Neural cell (in vitro differentiated cells): ENCODE measurements at regions not wholly inside any gene's neighbourhood (a gene's known extent, or its start where the extent isn't known, plus 50 kb on each side); places are given as distances from the start of the nearest gene placed in this dataset.

ENCODE experiments used
- EZH2 ChIP-seq: fragments of 200-600, 300-800 bp; shearing (Covaris generic), sonication (generic); IDR thresholded peaks from 2 replicates; pipeline ENCODE4 v1.6.1; 2014; ENCODE audit warnings: antibody characterized with exemption, low read length, borderline replicate concordance, mild to moderate bottlenecking; ENCODE audit not compliant: insufficient read depth, poor library complexity, severe bottlenecking
- POLR2AphosphoS5 ChIP-seq: IDR thresholded peaks from 2 replicates; pipeline ENCODE4 v1.6.1; 2012

GRCh38 chr9:95627802-95628201 lies 111.0 kb upstream of the PTCH1 start:
- TF ChIP-seq POLR2AphosphoS5 (no peak), EZH2 (no peak)
